IPS DF 4.7 (cell line): ENCODE measurements at regions not wholly inside any gene's neighbourhood (a gene's known extent, or its start where the extent isn't known, plus 50 kb on each side); places are given as distances from the start of the nearest gene placed in this dataset.
"Not testable (repeated sequence)": the region's sequence is repeated elsewhere in the genome, so short reads cannot be mapped to it uniquely, and the experiment has no call there.

Source experiments
- DNase-seq: peaks from one replicate; pipeline ENCODE4 v3.0.0-alpha.2; 2013; ENCODE audit warnings: low spot score; ENCODE audit errors: extremely low read depth

DNA sequence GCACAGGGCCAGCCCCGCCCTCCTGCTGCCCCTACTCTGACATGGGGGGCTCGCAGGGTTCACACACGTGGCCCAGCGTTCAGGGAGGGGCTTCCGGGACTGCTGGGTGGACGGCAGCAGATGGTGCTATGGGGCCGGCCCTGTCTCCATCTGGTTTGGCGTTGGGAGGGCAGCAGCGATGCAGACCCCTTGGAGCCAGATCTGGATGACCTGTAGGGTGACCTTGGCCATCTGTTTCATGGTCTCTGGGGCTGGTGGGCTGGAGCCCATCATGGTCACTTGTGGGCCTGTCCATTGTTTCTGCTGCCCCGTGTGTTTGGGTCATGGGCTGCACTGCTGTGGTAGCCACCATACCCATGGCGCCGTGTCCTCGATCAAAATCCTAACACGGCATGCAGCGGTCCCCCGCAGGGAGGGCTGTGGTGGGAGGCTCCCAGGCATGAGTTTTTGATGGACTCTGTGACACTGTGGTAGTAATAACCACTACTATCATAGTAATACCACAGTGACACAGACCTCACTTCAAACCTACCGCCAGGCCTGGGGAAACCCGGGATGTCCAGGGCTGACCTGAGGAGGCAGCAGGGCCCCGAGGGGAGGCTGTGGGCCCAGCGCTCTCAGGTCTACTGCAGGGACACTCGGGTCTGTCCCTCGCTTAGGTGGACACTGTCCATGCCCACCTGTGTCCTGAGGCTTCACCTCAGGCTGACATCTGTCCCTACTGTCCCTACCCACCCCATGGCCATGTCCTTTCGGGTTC, 359.4 kb downstream of the TMEM121 start:
- DNase-seq = no peak

DNA sequence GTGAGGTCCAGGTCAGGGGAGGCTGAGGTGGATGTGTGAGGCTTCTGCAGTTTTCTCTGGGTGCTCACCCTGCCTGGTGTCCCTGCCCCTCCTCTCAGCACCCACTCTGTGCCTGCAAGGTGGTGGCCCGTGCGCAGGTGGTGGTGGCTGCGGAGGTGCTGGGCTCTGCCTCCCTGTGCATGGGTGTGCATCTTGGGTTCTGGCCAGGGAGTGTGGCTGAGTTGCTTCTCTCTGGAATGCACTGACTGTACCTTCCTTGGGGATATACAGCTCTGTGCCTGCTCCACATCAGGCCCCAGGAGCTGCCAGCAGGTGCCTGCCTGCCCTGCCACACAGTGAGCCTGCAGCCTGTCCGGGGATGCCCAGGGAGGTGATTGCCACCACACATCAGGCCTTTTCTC, 360.4 kb downstream of the TMEM121 start:
- DNase-seq = not testable (repeated sequence)

DNA sequence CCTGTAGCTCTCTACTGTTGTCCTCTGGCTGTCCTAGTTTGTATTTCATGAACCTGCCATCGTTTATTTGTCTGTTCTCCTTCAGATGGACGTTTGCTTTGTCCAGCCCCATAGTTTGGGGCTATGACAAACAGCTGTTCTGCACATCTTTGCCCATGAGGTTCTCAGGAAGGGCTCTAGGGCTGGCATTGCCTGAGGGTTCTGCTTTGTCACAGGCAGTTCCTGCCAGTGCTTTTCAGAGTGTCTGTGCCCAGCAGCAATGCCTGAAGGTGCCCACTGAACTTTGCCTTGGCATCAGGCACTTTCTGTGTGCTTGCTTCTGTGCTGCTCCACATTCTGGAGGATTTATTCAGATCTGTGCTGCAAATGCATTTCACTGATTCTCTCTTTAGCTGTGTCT, 361.3 kb downstream of the TMEM121 start:
- no peak for DNase-seq

GRCh38 chr14:105888151-105888550, 361.8 kb downstream of the TMEM121 start:
- no peak for DNase-seq

GRCh38 chr14:105888784-105889665, 362.6 kb downstream of the TMEM121 start:
- DNase-seq = no peak

GRCh38 chr14:105889666-105890473, 363.5 kb downstream of the TMEM121 start:
- DNase-seq = no peak

DNA sequence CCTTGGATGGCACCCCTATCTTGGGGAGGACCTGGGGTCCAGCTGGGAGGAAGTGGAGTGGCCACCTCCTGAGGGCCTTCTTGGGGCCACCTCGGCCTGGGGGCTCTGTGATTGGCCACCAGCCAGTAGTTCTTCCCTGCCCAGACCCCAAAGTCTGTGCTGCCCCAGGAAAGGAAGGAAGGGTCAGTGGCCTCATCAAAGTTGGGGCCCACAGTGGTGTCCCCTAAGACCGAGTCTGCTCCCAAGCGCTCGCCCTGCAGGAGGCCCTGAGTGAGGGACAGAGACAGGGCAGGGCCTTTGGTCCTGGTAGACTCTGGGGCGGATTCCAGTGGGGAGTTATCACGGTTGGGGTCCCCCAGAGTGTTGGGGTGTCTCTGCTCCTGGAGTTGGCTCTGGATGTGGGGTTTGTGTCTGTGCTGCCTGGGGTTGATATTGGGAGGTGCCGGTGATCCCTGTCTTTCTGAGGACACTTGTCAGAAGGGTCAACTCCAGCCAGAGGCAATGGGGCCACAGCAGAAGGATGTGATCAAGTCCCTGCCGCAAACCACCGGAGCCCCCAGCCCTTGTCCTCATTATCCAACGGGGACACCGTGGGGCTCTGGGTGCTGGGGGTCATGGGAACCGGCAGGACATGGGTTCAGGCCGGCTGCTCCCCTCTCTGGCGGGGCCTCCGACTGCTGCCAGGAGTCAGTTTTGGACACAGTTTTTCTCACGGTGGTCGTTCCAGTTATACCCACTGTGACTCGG, 364.3 kb downstream of the TMEM121 start:
- DNase-seq = no peak

DNA sequence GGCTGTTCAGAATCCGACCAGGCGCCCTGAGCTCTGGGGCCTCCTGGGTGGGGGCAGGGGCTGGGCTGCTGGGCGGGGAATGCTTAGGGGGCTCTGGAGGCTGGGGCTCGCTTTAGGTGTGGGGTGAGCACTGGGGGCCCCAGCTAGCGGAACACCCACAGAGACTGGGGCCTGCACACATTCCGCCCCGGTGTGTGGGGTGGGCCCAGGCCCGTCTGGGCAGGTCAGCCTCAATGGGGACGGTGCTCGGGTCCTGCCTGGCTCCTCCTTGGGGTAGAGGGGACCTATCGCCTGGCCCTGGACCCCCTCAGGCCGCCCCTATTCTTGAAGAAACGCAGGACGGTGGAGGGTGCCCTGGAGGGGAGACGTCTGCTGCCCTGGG, 364.8 kb downstream of the TMEM121 start:
- DNase-seq = no peak

DNA sequence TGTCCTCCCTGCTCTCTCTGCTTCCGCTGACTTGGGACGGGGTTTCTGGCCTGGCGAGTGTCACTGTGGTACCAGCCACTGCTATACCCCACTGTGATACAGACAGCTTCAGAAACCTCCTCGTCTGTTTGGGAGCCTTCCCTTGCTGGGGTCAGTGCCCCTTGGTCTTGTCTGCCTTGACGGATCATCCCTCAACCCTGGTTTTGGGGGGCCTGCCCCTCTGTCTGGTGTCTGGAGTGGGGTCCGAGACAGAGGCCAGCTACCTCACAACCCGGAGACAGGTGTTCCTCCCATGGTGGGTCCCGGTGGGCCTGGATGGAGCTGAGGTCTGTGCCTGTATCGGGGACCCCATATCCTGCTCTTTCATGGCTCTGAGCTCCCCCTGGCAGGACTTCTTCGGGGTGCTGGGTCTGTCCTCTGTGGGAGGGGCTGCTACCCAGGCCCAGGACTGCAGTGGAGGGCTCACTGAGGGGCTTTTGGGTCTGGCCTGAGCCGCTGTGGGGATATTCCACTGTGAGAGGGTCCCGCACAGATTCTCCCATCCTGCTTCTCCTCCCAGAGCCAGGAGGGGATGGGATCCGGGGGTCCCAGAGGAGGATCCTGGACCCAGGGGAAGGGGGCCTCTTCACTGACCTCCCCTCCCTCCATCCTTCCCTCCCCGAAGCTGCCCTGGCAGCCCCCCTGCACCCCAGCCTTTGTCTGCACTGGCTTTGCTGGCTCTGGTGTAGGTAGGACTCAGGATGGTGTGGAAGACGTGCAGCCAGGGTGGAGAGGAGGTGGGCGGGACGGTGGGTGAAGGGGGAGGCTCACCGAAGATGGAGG, 365.5 kb downstream of the TMEM121 start:
- DNase-seq = no peak

- DNase-seq = not testable (repeated sequence)
These were observed 366.4 kb downstream of the TMEM121 start for GRCh38 chr14:105892453-105893441.

DNA sequence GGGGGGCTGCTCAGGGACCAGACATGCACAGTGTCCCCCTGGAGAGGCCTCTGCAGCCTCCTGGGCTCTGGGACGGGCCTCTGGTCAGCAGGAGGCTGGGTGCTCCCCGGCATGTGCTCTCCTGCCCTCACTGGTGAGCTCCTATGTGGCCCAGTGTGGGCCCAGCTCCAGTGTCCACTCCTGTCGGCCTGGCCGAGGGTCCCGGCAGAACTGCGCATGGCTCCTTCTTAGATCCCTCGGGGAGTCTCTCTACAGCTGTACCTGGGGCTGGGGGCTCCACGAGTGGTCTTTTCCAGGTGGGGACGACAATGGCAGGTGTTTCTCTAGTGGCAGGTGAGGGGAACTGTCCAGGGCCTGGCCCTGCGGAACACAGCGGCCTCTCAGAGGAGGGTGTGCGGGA, 367.3 kb downstream of the TMEM121 start:
- DNase-seq = not testable (repeated sequence)

- DNase-seq = no peak
These were observed 368.0 kb downstream of the TMEM121 start for GRCh38 chr14:105894125-105894977.

DNA sequence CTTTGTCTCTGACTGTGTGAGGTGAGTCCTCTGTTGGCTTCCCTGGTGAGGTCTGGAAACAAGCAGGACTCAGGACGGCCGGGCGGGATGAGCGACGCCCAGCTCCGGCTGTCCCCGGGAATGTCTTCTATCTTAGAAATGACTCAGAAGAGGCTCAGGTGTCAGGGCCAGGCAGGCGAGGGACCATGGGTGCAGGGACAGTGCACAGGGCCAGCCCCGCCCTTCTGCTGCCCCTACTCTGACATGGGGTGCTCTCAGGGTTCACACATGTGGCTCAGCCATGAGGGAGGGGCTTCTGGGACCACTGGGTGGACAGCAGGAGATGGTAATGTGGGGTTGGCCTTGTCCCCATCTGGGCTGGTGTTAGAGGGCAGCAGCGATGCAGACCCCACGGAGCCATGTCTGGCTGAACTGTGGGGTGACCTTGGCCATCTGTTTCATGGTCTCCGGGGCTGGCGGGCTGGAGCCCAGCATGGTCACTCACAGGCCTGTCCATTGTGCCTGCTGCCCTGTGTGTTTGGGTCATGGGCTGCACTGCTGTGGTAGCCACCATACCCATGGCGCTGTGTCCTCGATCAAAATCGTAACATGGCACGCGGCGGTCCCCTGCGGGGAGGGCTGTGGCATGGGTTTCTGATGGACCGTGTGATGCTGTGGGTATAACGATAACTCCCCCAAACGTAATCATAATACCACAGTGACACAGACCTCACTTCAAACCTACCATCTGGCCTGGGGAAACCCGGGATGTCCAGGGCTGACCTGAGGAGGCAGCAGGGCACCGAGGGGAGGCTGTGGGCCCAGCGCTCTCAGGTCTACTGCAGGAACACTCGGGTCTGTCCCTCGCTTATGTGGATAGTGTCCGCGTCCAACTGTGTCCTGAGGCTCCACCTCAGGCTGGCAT, 368.8 kb downstream of the TMEM121 start:
- DNase-seq = no peak

DNA sequence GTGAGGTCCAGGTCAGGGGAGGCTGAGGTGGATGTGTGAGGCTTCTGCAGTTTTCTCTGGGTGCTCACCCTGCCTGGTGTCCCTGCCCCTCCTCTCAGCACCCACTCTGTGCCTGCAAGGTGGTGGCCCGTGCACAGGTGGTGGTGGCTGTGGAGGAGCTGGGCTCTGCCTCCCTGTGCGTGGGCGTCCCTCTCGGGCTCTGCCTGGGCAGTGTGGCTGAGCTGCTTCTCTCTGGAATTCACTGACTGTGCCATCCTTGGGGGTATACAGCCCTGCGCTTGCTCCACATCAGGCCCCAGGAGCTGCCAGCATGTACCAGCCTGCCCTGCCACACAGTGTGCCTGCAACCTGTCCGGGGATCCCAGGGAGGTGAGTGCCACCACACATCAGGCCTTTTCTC, 369.8 kb downstream of the TMEM121 start:
- DNase-seq = not testable (repeated sequence)

DNA sequence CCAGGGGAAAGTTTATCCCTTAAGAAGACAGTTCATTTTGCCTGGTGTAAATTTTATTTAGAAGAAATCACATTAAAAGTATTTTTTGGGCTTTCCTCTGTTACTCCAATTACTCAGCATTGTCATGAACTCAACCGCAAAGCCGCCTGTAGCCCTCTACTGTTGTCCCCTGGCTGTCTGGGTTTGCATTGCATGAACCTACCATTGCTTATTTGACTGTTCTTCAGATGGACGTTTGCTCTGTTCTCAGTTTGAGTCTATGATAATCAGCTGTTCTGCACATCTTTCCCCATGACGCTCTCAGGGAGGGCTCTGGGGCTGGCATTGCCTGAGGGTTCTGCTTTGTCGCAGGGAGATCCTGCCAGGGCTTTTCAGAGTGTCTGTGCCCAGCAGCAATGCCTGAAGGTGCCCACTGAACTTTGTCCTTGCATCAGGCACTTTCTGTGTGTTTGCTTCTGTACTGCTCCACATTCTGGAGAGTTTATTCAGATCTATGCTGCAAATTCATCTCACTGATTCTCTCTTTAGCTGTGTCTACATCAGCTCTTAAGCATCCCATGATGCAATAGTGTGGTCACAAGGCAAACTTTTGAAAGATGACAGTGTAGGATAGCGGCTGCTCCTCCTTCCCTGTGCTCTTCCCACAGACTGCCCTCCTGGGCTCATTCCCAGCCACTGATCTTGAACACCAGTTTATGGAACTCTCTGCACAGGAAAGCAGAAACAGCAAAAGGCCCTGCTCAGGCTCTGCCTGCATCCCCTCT, 370.8 kb downstream of the TMEM121 start:
- DNase-seq = not testable (repeated sequence)

- DNase-seq = no peak
These were observed 371.3 kb downstream of the TMEM121 start for GRCh38 chr14:105897725-105898113.
